Lower leg skin (tissue), 4 donors: ENCODE measurements at regions not wholly inside any gene's neighbourhood (a gene's known extent, or its start where the extent isn't known, plus 50 kb on each side); places are given as distances from the start of the nearest gene placed in this dataset.

ENCODE experiments used
- DNase-seq, 2 donors: peaks; one replicate each; pipeline ENCODE4 v3.0.0-alpha.2; 2019; ENCODE audit warnings: low spot score in 2 of 2
- H3K4me3 ChIP-seq: fragments of 200-600 bp; sonication (generic); 2 replicates; pipeline ENCODE4 v1.5.1; 2017; ENCODE audit warnings: mild to moderate bottlenecking, low read depth; ENCODE audit not compliant: poor library complexity, severe bottlenecking
- POLR2A ChIP-seq, 2 donors: fragments of 450-650 bp; IDR thresholded peaks; one replicate each; pipeline ENCODE4 v1.6.1; 2016 to 2017; ENCODE audit warnings: antibody characterized with exemption in 2 of 2, mild to moderate bottlenecking in 1 of 2, moderate library complexity in 1 of 2
- WGBS, 2 donors: methylation state at CpG; one replicate each; pipeline ENCODE4 v1.1.5; 2018; 5-methylcytosine and 5-hydroxymethylcytosine counted together
- intact Hi-C: fragments of 100-400 bp; cut with DNase I; formaldehyde crosslinking; loops from one replicate; pipeline ENCODE4 v1.15.0; 2023; ENCODE audit warnings: low total_unique reads
- TF ChIP-seq, protein P1 (sequence below), 3 donors: fragments of 450-650 bp; IDR thresholded peaks; one replicate each; pipeline ENCODE4 v1.5.1; 2016; ENCODE audit warnings: antibody characterized with exemption in 3 of 3, mild to moderate bottlenecking in 3 of 3, moderate library complexity in 2 of 3

DNA sequence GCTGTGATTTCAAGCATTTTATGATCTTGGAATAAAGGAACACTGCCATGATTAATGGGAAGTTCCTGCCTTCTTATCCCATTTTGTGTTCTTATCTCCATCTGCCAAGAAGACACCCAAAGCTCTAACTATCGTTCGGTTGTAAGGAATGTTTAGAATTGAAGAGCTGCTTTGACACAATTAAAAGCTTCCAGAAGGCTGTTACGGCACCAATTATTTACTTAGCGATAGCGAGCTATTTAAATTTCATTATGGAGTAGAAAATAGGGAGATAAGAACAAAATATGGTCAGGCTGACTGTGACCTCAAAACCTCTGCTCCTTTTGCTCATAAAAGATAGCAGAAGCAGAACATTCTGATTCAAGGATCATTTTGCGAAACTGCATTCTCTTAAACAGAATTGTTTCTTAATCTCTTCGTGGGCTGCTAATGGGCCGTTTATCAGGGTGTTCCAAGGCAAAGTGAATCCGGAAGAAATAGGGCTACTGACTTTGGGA, 101.6 kb downstream of the SLC4A3 start:
- no peak for TF ChIP-seq POLR2A (IDR thresholded peaks at IDR 0.05)
- TF ChIP-seq, protein P1, sequence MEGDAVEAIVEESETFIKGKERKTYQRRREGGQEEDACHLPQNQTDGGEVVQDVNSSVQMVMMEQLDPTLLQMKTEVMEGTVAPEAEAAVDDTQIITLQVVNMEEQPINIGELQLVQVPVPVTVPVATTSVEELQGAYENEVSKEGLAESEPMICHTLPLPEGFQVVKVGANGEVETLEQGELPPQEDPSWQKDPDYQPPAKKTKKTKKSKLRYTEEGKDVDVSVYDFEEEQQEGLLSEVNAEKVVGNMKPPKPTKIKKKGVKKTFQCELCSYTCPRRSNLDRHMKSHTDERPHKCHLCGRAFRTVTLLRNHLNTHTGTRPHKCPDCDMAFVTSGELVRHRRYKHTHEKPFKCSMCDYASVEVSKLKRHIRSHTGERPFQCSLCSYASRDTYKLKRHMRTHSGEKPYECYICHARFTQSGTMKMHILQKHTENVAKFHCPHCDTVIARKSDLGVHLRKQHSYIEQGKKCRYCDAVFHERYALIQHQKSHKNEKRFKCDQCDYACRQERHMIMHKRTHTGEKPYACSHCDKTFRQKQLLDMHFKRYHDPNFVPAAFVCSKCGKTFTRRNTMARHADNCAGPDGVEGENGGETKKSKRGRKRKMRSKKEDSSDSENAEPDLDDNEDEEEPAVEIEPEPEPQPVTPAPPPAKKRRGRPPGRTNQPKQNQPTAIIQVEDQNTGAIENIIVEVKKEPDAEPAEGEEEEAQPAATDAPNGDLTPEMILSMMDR (IDR thresholded peaks at IDR 0.05), result no peak

DNA sequence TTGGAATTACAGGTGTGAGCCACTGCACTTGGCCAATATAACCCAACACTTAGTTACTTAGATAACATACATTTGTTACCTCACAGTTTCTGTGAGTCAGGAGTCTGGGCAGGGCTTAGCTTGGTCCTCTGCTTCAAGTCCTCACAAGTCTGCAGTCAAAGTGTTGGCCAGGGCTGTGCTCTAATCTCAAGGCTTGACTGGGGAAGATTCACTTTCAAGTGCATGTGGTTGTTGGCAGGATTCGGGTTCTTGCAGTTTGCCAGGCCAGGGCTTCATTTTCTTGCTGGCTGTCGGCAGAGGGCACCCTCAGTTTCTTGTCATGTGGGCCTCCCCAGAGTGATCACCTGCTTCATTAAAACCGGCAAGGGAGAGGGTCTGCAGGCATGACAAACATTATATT, 103.7 kb downstream of the SLC4A3 start:
- no peak for DNase-seq
- intact Hi-C loops, result no loop called here
- WGBS, 2 donors, result 57 to 77% methylated on average over 3 of the region's 3 CpGs
- H3K4me3 ChIP-seq, result no peak overlapping the region
- TF ChIP-seq, protein P1 (IDR thresholded peaks at IDR 0.05), result no peak
- TF ChIP-seq POLR2A (IDR thresholded peaks at IDR 0.05), result no peak

More for the DNA sequence above, 101.6 kb downstream of the SLC4A3 start:
- no peak for DNase-seq
- no peak overlapping the region for H3K4me3 ChIP-seq
- WGBS, 2 donors, result 76 to 79% methylated on average over 9 of the region's 9 CpGs
- intact Hi-C loops, result no loop called here

DNA sequence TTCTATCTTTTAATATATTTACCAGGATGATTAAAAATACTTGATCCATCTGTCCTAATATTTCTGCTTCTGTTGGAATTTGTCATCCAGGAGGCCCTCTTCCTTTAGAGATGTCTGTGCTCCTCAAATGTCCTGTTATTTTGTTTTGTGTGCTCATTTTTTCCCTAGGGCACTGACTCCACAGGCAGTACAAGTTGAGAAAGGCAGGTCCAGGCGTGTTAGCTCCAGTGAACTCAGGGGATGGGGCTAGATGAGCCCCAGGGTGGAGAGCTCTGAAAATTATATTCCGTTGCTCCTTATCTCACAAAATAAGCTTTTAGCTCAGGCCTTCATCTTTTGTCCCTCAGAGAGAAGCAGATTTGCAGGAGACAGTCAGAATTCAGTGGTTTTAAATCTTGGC, 105.7 kb downstream of the SLC4A3 start:
- TF ChIP-seq, protein P1 (IDR thresholded peaks at IDR 0.05), result no peak
- no peak for TF ChIP-seq POLR2A (IDR thresholded peaks at IDR 0.05)
- intact Hi-C loops, result no loop called here
- 64% methylated on average over 2 of the region's 2 CpGs for WGBS, 2 donors
- H3K4me3 ChIP-seq, result no peak overlapping the region
- DNase-seq, result no peak

DNA sequence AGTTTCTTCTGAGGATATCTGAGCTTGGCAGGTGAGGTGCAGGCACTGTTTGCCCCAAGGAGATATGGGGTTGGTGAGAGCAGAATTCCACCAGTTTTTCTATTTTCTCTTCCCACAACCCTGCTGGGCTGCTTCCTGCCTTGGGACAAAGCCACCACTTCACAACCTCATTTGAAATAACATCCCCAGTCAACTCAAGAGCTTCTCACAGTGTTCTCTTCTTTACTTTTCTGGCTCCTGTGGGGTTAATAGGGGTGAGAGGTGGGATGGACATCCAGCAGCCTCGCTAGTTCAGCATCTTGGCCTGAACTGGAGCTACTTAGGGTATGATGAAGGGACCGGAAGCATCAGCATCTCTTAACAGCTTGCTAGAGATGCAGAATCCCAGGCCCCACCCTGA, 106.3 kb downstream of the SLC4A3 start:
- no peak overlapping the region for H3K4me3 ChIP-seq
- DNase-seq, result no peak
- 78 to 87% methylated on average over 2 of the region's 2 CpGs for WGBS, 2 donors
- TF ChIP-seq POLR2A (IDR thresholded peaks at IDR 0.05), result no peak
- TF ChIP-seq, protein P1 (IDR thresholded peaks at IDR 0.05), result no peak
- intact Hi-C loops, result no loop called here

DNA sequence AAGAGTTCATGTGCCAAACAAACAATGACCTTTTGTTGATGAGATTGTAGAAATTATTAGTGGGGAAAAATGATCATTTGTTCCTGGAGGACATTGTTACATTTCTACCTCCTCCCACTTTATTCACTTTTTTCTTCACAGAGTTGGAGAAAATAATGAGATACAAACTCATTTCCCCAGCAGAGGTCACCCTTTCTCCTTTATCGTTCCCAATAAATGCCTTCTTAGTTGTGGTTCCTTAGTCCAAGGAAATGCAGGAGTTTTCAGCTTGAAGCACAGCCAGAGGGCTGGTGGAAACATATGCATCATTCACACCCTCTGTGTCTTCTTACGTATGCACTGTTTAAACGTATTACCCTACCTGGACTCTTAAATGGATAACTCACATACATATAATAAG, 108.8 kb downstream of the SLC4A3 start:
- H3K4me3 ChIP-seq, result no peak overlapping the region

More for the DNA sequence above, 108.8 kb downstream of the SLC4A3 start:
- 7% methylated on average over 3 of the region's 3 CpGs for WGBS, 2 donors
- intact Hi-C loops, result no loop called here
- DNase-seq, result no peak
- no peak for TF ChIP-seq POLR2A (IDR thresholded peaks at IDR 0.05)
- TF ChIP-seq, protein P1 (IDR thresholded peaks at IDR 0.05), result no peak
